Mucosa of descending colon (tissue), 3 donors: ENCODE measurements at regions not wholly inside any gene's neighbourhood (a gene's known extent, or its start where the extent isn't known, plus 50 kb on each side); places are given as distances from the start of the nearest gene placed in this dataset.
A peak's percentile ranks its signal among the peaks of the same experiment; 100 is the strongest.

Source experiments
- ATAC-seq: fragments of 200-7000 bp; cut with Tn5 transposase; one replicate; pipeline ENCODE4 v1.9.1; 2020; ENCODE audit warnings: mild to moderate bottlenecking, moderate library complexity
- DNase-seq, 3 donors: peaks; one replicate each; pipeline ENCODE4 v3.0.0-alpha.2; 2020
- H3K36me3 ChIP-seq: fragments of 200-600 bp; one replicate; pipeline ENCODE4 v1.8.0; 2021; ENCODE audit warnings: low read depth, mild to moderate bottlenecking
- H3K4me1 ChIP-seq: fragments of 200-600 bp; one replicate; pipeline ENCODE4 v1.8.0; 2021; ENCODE audit warnings: low read depth, mild to moderate bottlenecking
- H3K4me3 ChIP-seq: fragments of 200-600 bp; one replicate; pipeline ENCODE4 v1.8.0; 2021; ENCODE audit warnings: mild to moderate bottlenecking
- H3K9me3 ChIP-seq: fragments of 200-600 bp; one replicate; pipeline ENCODE4 v1.8.0; 2021; ENCODE audit warnings: mild to moderate bottlenecking
- CTCF ChIP-seq: fragments of 200-600 bp; IDR thresholded peaks from one replicate; pipeline ENCODE4 v1.8.0; 2022; ENCODE audit warnings: antibody characterized with exemption, mild to moderate bottlenecking
- intact Hi-C, 2 donors: fragments of 100-400 bp; cut with DNase I in 1 of 2; cut with micrococcal nuclease in 1 of 2; formaldehyde crosslinking; loops; one replicate each; pipeline versions ENCODE4 v1.11.0 to v1.11.1; 2022; cut with DNase I, micrococcal nuclease
- donor health status: DM: no; HTN: no; CAD: no; lungs with moderate emphysema.
- donor health status: DM: no; HTN: no; CAD: no.
- donor health status: DM: no; HTN: yes; CAD: no.

GRCh38 chr14:89572596-89573398, 155.8 kb upstream of the FOXN3 start:
- no peak for TF ChIP-seq CTCF
- Histone ChIP-seq H3K36me3 (no peaks in the 10 kb centered on the region), H3K9me3 (no peaks in the 10 kb centered on the region), H3K4me3 (no peak overlapping the region), H3K4me1 (peaks cover 14% of the 10 kb centered on the region)
- intact Hi-C loops: no loop called here
- no peak for DNase-seq
- ATAC-seq: peak; percentile 70

- Histone ChIP-seq H3K4me1 (peaks cover 14% of the 10 kb centered on the region), H3K9me3 (no peaks in the 10 kb centered on the region), H3K4me3 (no peak overlapping the region), H3K36me3 (no peaks in the 10 kb centered on the region)
- DNase-seq (no peak), ATAC-seq (peak; percentile 46)
- intact Hi-C loops: no loop called here
- TF ChIP-seq CTCF: no peak
Observed at GRCh38 chr14:89571491-89571890, 154.5 kb upstream of the FOXN3 start.

- ATAC-seq (no peak), DNase-seq (no peak)
- TF ChIP-seq CTCF: no peak
Observed at GRCh38 chr14:89566644-89567415, 149.8 kb upstream of the FOXN3 start.

GRCh38 chr14:89566180-89566579, 149.1 kb upstream of the FOXN3 start:
- ATAC-seq (no peak), DNase-seq (no peak)
- H3K4me1 ChIP-seq: no peaks in the 10 kb centered on the region
- intact Hi-C loops: no loop called here
- no peak for TF ChIP-seq CTCF
- H3K36me3 ChIP-seq: no peaks in the 10 kb centered on the region
- H3K9me3 ChIP-seq: no peaks in the 10 kb centered on the region
- H3K4me3 ChIP-seq: no peak overlapping the region

More at GRCh38 chr14:89566644-89567415, 149.8 kb upstream of the FOXN3 start:
- H3K9me3 ChIP-seq: no peaks in the 10 kb centered on the region
- intact Hi-C loops: no loop called here
- peaks cover 2% of the 10 kb centered on the region for H3K4me1 ChIP-seq
- H3K36me3 ChIP-seq: no peaks in the 10 kb centered on the region
- H3K4me3 ChIP-seq: no peak overlapping the region

- no peak for ATAC-seq
- Histone ChIP-seq H3K4me3 (no peak overlapping the region), H3K4me1 (no peaks in the 10 kb centered on the region), H3K36me3 (no peaks in the 10 kb centered on the region), H3K9me3 (no peaks in the 10 kb centered on the region)
- intact Hi-C loops: no loop called here
- TF ChIP-seq CTCF: no peak
- no peak for DNase-seq
Observed at GRCh38 chr14:89565607-89566006, 148.6 kb upstream of the FOXN3 start.
